ENCODE measurements at regions not wholly inside any gene's neighbourhood (a gene's known extent, or its start where the extent isn't known, plus 50 kb on each side); places are given as distances from the start of the nearest gene placed in this dataset.

GRCh38 chr9:78472111-78472510 lies 175.2 kb downstream of the PSAT1 start (continued):
- TF ChIP-seq CHD7 (IDR thresholded peaks at IDR 0.05; ENCODE audit: insufficient replicate concordance, low read length) (no peak), CBX8 (IDR thresholded peaks at IDR 0.05; ENCODE audit: borderline replicate concordance, low read depth, low read length) (no peak), KDM1A (IDR thresholded peaks at IDR 0.05; ENCODE audit: borderline replicate concordance, low read length) (no peak), EGR1 (IDR thresholded peaks at IDR 0.05; ENCODE audit: borderline replicate concordance, low read depth, low read length) (no peak), TCF12 (IDR thresholded peaks at IDR 0.05; ENCODE audit: low read depth, low read length) (no peak), CEBPB (IDR thresholded peaks at IDR 0.05; ENCODE audit: low read depth, low read length) (no peak), SUZ12 (IDR thresholded peaks at IDR 0.05; ENCODE audit: low read length) (no peak), YY1 (IDR thresholded peaks at IDR 0.05; ENCODE audit: low read depth, low read length) (no peak), POU5F1 (IDR thresholded peaks at IDR 0.05; ENCODE audit: low read depth, low read length) (no peak), FOSL1 (IDR thresholded peaks at IDR 0.05; ENCODE audit: insufficient read depth, low read depth, low read length) (no peak)
